Activated naive CD4-positive, alpha-beta T cell treated with anti-CD3 and anti-CD28 coated beads, Interleukin-2, amount 10 ng/mL, durations not matched to agents 7 days and 5 days (primary cell): ENCODE measurements at regions not wholly inside any gene's neighbourhood (a gene's known extent, or its start where the extent isn't known, plus 50 kb on each side); places are given as distances from the start of the nearest gene placed in this dataset.

Experiments used
- CTCF ChIA-PET: fragments of 350-600 bp; sonication (Branson Sonifier 250); formaldehyde crosslinking; loops from one replicate; lab custom pipeline; 2021; ENCODE audit warnings: antibody characterized with exemption; lab: Charles Lee
- DNase-seq: peaks from one replicate; pipeline ENCODE4 v3.0.0-alpha.2; 2020
- H3K27ac Mint-ChIP-seq: one replicate; pipeline ENCODE4 v1.8.0; 2021; ENCODE audit warnings: mild to moderate bottlenecking, moderate library complexity, mixed read lengths
- H3K27me3 Mint-ChIP-seq: one replicate; pipeline ENCODE4 v1.8.0; 2021; ENCODE audit warnings: mild to moderate bottlenecking, mixed read lengths
- H3K36me3 Mint-ChIP-seq: one replicate; pipeline ENCODE4 v1.8.0; 2021; ENCODE audit warnings: mixed read lengths
- H3K4me1 Mint-ChIP-seq: one replicate; pipeline ENCODE4 v1.8.0; 2021; ENCODE audit warnings: mixed read lengths
- H3K4me3 Mint-ChIP-seq: one replicate; pipeline ENCODE4 v1.8.0; 2021; ENCODE audit warnings: mild to moderate bottlenecking, moderate library complexity, mixed read lengths
- H3K9me3 Mint-ChIP-seq: one replicate; pipeline ENCODE4 v1.8.0; 2021; ENCODE audit warnings: mixed read lengths

DNA sequence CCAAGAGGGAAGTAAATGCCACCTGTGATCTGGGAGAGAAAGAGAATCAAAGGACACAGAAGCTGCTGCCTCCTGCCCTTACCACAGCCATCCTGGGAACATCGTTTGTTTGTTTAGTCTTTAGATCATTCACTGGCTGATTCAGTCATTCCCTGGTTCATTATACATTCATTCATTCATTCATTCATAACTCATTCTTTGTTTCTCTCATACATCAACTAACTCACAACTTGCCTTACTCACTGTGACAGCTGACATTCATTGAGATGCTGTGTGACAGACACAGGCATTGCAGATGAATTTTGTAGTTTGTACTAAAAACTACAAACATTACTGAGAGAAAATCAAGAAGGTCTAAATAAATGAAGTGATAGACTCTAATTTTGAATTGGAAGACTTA is 291.0 kb upstream of the TNRC6C start:
- Mint-ChIP-seq H3K4me1 (peaks cover 65% of the 10 kb centered on the region), H3K27ac (peak overlapping the region; percentile 99), H3K9me3 (peaks cover 22% of the 10 kb centered on the region), H3K4me3 (peak overlapping the region; percentile 78), H3K36me3 (peaks cover 38% of the 10 kb centered on the region), H3K27me3 (peaks cover under 1% of the 10 kb centered on the region)
- CTCF ChIA-PET, result interaction anchor here (0.5 to 1.4 kb wide), 4 partner anchors 22 to 346 kb away, joined by 3 to 6 read pairs (median 3); no protein-coding TSS in a partner anchor
- no peak for DNase-seq

DNA sequence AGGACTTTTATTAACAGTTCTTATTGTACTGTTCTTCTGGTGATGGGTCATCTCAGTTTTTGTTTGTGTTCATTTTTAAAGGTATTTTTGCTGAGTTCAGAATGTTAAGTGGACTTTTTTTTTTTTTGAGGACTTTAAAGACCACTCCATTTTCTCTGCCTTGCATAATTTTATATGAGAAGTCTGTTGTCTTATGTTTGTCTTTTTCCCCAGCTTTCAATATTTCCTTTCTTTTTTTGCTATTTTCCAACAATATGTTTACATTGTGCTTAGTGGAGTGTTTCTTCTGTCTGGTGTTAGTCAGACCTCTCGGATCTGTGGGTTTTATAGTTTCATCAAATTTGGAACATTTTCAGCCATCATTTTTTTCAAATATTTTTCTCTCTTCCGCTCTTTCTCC is 290.0 kb upstream of the TNRC6C start:
- CTCF ChIA-PET, result interaction anchor here (1.3 kb wide), 1 partner anchor 345 kb away, joined by 3 read pairs; no protein-coding TSS in a partner anchor
- H3K4me3 Mint-ChIP-seq, result peak overlapping the region; percentile 66
- no peaks in the 10 kb centered on the region for H3K27me3 Mint-ChIP-seq
- H3K9me3 Mint-ChIP-seq, result peaks cover 22% of the 10 kb centered on the region
- no peak for DNase-seq
- H3K4me1 Mint-ChIP-seq, result peaks cover 62% of the 10 kb centered on the region
- peak overlapping the region; percentile 99 for H3K27ac Mint-ChIP-seq
- peaks cover 44% of the 10 kb centered on the region for H3K36me3 Mint-ChIP-seq

DNA sequence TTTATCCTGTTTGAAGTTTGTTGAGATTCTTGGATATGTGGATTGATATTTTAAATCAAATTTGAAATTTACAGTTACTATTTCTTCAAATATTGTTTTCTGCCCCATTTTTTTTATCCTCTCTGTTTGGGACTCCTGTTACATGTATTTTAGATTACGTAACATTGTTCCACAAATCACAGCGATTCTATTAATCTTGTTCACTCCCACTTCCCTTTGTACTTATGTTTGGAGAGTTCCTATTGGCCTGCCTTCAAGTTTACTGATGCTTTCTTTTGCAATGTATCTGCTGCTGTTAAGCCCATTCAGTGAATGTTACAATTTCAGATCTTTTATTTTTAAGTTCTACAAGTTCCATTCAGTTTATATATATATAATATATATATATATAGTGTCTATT is 288.3 kb upstream of the TNRC6C start:
- CTCF ChIA-PET, result no interaction called here
- H3K4me3 Mint-ChIP-seq, result no peak overlapping the region
- peaks cover 19% of the 10 kb centered on the region for H3K9me3 Mint-ChIP-seq
- no peak overlapping the region for H3K27ac Mint-ChIP-seq
- H3K27me3 Mint-ChIP-seq, result peaks cover 1% of the 10 kb centered on the region
- no peak for DNase-seq
- peaks cover 47% of the 10 kb centered on the region for H3K36me3 Mint-ChIP-seq
- peaks cover 49% of the 10 kb centered on the region for H3K4me1 Mint-ChIP-seq

DNA sequence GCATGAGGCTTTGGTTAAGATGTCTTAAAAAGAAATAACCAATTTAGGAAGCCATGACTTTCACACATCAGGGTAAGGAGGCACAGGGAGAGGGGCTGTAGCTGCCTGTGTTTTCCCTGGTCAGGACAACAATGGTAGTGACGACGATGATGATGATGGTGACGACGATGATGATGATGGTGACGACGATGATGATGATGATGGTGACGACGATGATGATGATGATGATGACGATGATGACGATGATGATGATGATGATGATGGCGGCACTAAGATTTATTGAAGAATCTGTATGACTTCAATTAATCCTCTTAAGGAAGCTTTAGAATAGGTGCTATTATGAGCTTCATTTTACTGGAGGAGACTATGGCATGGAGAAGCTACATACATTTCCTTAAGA is 284.1 kb upstream of the TNRC6C start:
- no peak overlapping the region for H3K4me3 Mint-ChIP-seq
- peaks cover 21% of the 10 kb centered on the region for H3K27me3 Mint-ChIP-seq
- H3K27ac Mint-ChIP-seq, result no peak overlapping the region
- no peak for DNase-seq
- peaks cover 31% of the 10 kb centered on the region for H3K36me3 Mint-ChIP-seq
- CTCF ChIA-PET, result no interaction called here
- peaks cover 14% of the 10 kb centered on the region for H3K4me1 Mint-ChIP-seq
- peaks cover 5% of the 10 kb centered on the region for H3K9me3 Mint-ChIP-seq

DNA sequence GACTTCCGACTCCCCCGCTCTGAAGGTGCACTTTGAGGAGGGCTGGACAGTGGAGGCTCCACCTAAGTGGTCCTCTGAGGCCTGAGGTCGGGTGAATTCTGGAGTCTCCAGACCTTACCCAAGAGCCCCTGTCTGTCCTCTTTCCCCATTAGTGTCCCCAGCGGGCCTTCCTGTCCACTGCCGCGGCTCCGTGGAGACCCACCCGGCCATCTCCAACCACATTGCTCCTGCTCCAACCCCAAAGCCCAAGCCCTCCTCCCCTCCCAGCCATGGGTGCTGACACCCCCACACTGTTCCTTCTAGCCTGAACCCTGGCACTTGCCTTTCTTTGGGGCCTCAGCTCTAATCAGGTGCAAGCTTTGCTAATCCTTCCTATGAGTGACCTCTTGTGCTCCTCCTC is 283.1 kb upstream of the TNRC6C start:
- Mint-ChIP-seq H3K27ac (no peak overlapping the region), H3K9me3 (peaks cover 1% of the 10 kb centered on the region), H3K36me3 (peaks cover 25% of the 10 kb centered on the region), H3K4me1 (peaks cover 9% of the 10 kb centered on the region), H3K27me3 (peaks cover 27% of the 10 kb centered on the region), H3K4me3 (no peak overlapping the region)
- no peak for DNase-seq
- CTCF ChIA-PET, result no interaction called here

DNA sequence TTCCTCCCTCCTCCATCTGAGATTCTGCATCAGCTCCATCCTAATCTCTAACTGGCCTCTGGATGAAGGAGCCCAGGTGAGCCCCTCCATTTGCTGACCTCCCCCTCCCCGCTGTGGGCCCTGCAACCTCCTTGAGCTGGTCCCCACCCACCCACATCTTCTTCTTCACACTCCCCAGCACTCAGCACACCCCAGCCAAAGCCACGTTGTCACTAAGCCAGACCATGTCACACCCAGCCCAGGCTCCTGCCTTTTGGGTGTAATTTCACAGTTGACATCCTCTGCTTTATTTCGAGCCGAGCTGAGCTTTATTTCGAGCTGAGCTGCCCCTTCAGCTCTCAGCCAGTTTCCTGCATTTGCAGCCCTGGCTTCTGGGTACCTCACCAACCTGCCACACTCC is 282.7 kb upstream of the TNRC6C start:
- Mint-ChIP-seq H3K4me3 (no peak overlapping the region), H3K36me3 (peaks cover 22% of the 10 kb centered on the region), H3K9me3 (peaks cover 1% of the 10 kb centered on the region), H3K4me1 (peaks cover 7% of the 10 kb centered on the region), H3K27ac (no peak overlapping the region), H3K27me3 (peaks cover 27% of the 10 kb centered on the region)
- CTCF ChIA-PET, result no interaction called here
- no peak for DNase-seq

DNA sequence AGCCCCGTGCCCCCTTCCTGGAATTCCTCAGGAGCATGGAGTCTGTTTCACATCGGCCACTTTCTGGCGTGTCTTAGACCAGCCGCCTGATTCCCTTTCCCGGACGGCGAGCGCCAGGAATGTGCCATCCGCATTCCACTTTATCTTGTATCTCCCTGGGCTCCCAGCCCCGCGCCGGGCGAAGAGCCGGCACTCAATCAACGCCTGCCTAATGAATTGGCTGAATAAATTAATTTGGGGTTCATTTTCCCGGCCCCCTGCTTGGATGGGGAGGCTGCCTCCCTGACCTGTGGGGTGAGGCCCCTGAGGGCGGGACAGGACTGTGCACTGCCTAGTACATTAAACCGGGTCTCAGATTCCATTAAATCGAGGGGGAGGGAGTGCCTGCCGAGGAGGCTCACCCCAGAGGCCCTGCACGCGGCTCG is 282.3 kb upstream of the TNRC6C start:
- CTCF ChIA-PET, result no interaction called here
- peaks cover 19% of the 10 kb centered on the region for H3K36me3 Mint-ChIP-seq

DNA sequence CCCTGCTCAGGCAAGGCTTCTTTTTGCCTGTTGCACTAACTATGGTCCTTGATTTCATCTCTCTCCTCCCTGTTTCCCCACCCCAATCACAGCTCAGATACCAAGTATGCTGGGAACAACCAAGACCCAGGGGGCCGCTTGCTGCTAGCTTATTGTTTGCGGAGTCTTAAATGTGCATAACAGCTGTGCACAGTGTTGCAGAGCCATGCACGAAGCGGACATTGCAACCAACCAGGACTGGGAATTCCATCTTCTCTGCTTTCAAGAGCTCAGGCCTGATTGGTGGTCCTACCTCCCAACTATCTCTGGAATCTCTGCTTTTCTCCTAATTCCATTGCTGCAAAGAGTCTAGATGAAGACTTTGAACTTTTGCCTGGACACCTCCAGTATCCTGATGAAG is 281.3 kb upstream of the TNRC6C start:
- Mint-ChIP-seq H3K27ac (no peak overlapping the region), H3K9me3 (peaks cover 1% of the 10 kb centered on the region), H3K4me1 (peaks cover 2% of the 10 kb centered on the region), H3K4me3 (no peak overlapping the region), H3K36me3 (peaks cover 13% of the 10 kb centered on the region), H3K27me3 (peaks cover 27% of the 10 kb centered on the region)
- CTCF ChIA-PET, result no interaction called here
- no peak for DNase-seq

More for the DNA sequence above, 282.3 kb upstream of the TNRC6C start:
- H3K27me3 Mint-ChIP-seq, result peaks cover 27% of the 10 kb centered on the region
- no peak for DNase-seq
- no peak overlapping the region for H3K4me3 Mint-ChIP-seq
- H3K9me3 Mint-ChIP-seq, result peaks cover 1% of the 10 kb centered on the region
- H3K27ac Mint-ChIP-seq, result no peak overlapping the region
- peaks cover 6% of the 10 kb centered on the region for H3K4me1 Mint-ChIP-seq

DNA sequence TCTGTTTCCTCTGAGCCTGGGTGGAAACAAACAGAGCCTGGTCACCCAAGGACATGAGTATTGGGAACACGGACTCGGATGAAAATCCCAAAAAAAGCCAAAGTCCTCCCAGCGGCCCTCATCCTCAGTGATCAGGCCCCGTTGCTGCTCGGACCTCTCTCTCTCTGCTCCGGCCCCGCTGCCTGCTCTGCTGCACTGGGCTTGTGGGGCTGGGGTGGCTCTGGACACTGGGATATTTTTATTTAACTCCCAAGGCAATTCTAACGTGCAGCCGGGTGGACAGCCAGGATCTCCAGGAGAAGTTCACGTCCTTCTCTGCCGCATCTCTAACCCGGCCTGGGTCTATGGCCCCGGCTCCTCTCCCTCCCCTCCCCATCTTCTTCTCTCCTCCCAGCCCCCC is 280.9 kb upstream of the TNRC6C start:
- CTCF ChIA-PET, result no interaction called here
- Mint-ChIP-seq H3K36me3 (peaks cover 9% of the 10 kb centered on the region), H3K9me3 (peaks cover 1% of the 10 kb centered on the region), H3K4me3 (no peak overlapping the region), H3K27ac (no peak overlapping the region), H3K4me1 (peaks cover 2% of the 10 kb centered on the region), H3K27me3 (peaks cover 27% of the 10 kb centered on the region)
- no peak for DNase-seq

DNA sequence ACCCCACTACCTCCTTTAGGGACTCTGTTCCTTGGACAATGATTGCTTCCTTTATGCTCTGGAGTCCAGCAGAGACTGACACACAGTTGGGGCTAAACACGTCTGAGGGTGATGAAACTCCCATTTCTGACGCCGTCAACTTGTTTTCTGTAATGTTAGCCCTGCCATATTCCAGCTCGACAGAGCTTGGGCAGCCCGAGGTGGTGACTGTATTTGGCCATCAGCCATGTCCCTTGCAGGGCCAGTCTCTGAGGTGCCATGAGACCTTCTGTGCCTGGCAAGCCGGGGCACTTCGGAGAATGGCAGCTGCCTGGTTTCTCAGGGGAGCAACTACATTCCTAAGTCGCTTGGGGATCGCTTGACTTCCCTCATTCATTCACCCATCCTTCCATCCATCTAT is 278.9 kb upstream of the TNRC6C start:
- CTCF ChIA-PET, result no interaction called here
- H3K36me3 Mint-ChIP-seq, result no peaks in the 10 kb centered on the region
- H3K4me3 Mint-ChIP-seq, result no peak overlapping the region
- peaks cover 27% of the 10 kb centered on the region for H3K27me3 Mint-ChIP-seq
- DNase-seq, result no peak
- no peaks in the 10 kb centered on the region for H3K9me3 Mint-ChIP-seq
- H3K27ac Mint-ChIP-seq, result no peak overlapping the region
- peaks cover 2% of the 10 kb centered on the region for H3K4me1 Mint-ChIP-seq

DNA sequence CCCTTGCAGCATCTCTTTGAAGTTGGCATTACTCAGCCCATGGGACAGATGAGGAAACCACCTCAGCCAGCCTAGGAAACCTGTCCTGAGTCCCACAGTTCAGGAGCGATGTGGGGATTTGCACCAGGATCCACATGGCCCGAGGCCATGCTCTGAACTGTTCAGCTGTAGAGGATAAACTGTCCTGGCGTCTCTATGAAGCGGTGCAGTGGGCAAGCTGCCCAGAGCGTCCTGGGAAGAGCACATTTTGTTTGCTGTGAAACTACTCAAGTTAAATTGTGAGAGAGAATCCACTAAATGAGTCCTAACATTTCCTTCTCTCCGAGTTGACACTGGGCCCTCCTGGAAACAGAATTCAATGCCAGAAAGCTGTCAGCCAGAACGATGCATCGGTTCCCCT is 276.6 kb upstream of the TNRC6C start:
- CTCF ChIA-PET, result no interaction called here
- H3K9me3 Mint-ChIP-seq, result no peaks in the 10 kb centered on the region
- no peak overlapping the region for H3K27ac Mint-ChIP-seq
- DNase-seq, result no peak
- no peak overlapping the region for H3K4me3 Mint-ChIP-seq
- peaks cover 25% of the 10 kb centered on the region for H3K27me3 Mint-ChIP-seq
- no peaks in the 10 kb centered on the region for H3K4me1 Mint-ChIP-seq
- H3K36me3 Mint-ChIP-seq, result no peaks in the 10 kb centered on the region

DNA sequence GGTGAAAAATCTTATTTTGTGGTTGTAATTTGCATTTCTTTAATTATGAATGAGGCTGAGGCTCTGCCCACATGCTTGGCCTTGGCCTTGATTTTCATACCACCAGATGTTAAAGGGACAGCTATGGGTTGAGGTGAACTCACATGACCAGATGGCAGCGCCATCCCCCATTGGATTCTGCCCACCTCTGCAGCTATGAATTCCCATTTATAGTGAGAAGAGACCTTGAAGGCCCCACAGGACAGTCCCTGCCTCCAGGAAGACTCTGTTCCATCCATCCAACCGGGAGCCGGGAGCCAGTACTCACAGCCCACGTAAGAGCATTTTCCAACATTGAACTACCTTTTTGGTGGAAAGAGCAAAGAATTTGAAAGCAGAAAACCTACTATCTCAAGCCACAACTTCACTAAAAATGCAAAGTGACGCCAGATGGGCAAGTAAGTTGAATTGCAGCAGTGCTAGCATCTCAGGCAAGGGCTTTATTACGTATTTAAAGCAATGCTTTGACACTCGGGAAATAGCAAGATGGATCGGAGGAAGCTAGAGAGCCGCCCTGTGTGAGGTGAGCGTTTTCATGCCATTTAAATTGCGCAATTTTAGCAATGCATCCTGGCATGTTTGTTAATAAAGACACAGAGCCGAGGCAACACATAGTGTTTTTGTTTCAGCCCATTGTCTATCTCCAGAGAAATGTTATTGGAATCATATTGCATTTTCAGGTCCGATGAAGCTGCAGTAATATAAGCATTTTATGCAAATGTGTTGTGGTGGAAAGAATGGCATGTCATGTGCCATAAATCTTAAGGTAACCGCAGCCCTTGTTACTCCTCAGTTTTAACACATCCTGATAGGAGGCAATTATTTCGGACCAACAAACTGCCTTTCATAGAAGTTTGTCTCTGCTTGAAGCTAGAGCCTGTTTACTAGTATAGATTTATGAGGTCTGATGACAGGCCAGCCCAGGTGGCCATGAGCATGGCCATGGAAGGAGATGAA is 273.4 kb upstream of the TNRC6C start:
- DNase-seq, result no peak
- no peaks in the 10 kb centered on the region for H3K9me3 Mint-ChIP-seq
- H3K36me3 Mint-ChIP-seq, result no peaks in the 10 kb centered on the region
- H3K27me3 Mint-ChIP-seq, result peaks cover 29% of the 10 kb centered on the region
- H3K27ac Mint-ChIP-seq, result no peak overlapping the region
- H3K4me1 Mint-ChIP-seq, result peaks cover under 1% of the 10 kb centered on the region
- CTCF ChIA-PET, result interaction anchor here (0.7 kb wide), 1 partner anchor 600 kb away, joined by 3 read pairs; no protein-coding TSS in a partner anchor
- no peak overlapping the region for H3K4me3 Mint-ChIP-seq

DNA sequence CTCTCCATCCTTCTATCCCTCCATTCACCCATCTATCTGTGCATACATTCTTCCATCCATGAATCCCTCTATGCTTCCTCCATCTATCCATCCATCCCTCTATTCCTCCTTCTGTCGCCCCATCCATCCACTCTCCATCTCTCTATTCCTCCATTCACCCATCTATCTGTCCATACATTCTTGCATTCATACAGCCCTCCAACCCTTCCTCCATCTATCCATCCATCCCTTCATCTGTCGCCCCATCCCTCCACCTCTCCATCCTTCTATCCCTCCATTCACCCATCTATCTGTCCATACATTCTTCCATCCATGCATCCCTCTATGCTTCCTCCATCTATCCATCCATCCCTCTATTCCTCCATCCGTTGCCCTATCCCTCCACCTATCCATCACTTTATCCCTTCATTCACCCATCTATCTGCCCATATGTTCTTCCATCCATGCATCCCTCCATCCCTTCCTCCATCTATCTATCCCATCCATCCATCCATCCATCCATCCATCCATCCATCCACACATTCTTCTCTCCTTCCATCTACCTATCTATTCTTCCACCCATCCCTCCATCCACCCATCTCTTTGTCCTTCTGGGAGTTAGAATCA is 272.5 kb upstream of the TNRC6C start:
- Mint-ChIP-seq H3K9me3 (no peaks in the 10 kb centered on the region), H3K4me1 (peaks cover 9% of the 10 kb centered on the region), H3K27me3 (peaks cover 34% of the 10 kb centered on the region), H3K4me3 (no peak overlapping the region), H3K36me3 (no peaks in the 10 kb centered on the region), H3K27ac (no peak overlapping the region)
- no peak for DNase-seq
- CTCF ChIA-PET, result interaction anchor here (0.7 kb wide), 1 partner anchor 48 kb away, joined by 3 read pairs; no protein-coding TSS in a partner anchor

DNA sequence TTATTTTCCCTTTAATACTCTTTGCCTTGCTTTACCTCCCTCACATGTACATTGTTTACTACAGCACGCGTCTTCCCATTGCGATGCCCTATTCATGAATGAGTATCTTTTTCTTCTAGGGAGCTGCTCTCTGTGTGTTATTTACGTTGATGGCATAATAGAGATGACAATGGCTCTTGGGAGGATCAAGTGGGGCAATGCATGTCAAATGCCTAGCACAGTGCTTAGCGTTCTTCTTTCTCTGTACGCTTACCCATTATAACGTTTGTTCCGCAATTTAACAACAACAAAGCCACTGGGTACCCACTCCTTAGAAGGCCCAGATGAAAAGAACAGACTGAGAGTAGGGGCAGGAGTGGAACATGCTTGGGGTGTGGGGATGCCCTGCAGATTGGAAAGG is 271.6 kb upstream of the TNRC6C start:
- H3K9me3 Mint-ChIP-seq, result no peaks in the 10 kb centered on the region
- DNase-seq, result no peak
- no peak overlapping the region for H3K27ac Mint-ChIP-seq
- peaks cover 19% of the 10 kb centered on the region for H3K4me1 Mint-ChIP-seq
- CTCF ChIA-PET, result interaction anchor here (0.7 kb wide), 1 partner anchor 49 kb away, joined by 3 read pairs; no protein-coding TSS in a partner anchor
- peaks cover 42% of the 10 kb centered on the region for H3K27me3 Mint-ChIP-seq
- H3K36me3 Mint-ChIP-seq, result no peaks in the 10 kb centered on the region
- H3K4me3 Mint-ChIP-seq, result no peak overlapping the region
